OCI-LY7 (cell line): ENCODE measurements at regions not wholly inside any gene's neighbourhood (a gene's known extent, or its start where the extent isn't known, plus 50 kb on each side); places are given as distances from the start of the nearest gene placed in this dataset.

ENCODE experiments used
- BruUV-seq: library from RNA; stranded (reverse); fragments of 400-500 nt; replicated peaks from 2 replicates; lab custom pipeline; 2021; lab: Mats Ljungman, UMichigan
- CTCF ChIA-PET: fragments of 300-600 bp; sonication (Branson Sonifier 250); formaldehyde crosslinking; loops from one replicate; lab custom pipeline; 2022; ENCODE audit warnings: antibody characterized with exemption; ENCODE audit not compliant: unreplicated experiment; lab: Charles Lee
- POLR2A ChIA-PET: fragments of 300-600 bp; sonication (Branson Sonifier 250); formaldehyde crosslinking; loops from one replicate; lab custom pipeline; 2022; ENCODE audit warnings: antibody characterized with exemption; lab: Charles Lee
- DNase-seq: peaks from one replicate; pipeline ENCODE4 v3.0.0-alpha.2; 2015; ENCODE audit warnings: low spot score
- H2AFZ ChIP-seq: fragments of 200-600 bp; sonication (generic), shearing (Covaris generic); 2 replicates; pipeline ENCODE4 v1.6.1; 2014; ENCODE audit warnings: mild to moderate bottlenecking, antibody characterized with exemption, low read length, moderate library complexity
- H3K27ac ChIP-seq: fragments of 200-600 bp; sonication (generic); 2 replicates; pipeline ENCODE4 v1.5.1; 2014; ENCODE audit warnings: mixed run types, low read depth, mild to moderate bottlenecking, moderate library complexity, low read length, inconsistent platforms; ENCODE audit not compliant: poor library complexity, severe bottlenecking
- H3K36me3 ChIP-seq: fragments of 200-600 bp; sonication (generic); 2 replicates; pipeline ENCODE4 v1.6.1; 2014; ENCODE audit warnings: mild to moderate bottlenecking, antibody characterized with exemption, low read length, moderate library complexity, mixed read lengths; ENCODE audit not compliant: insufficient read depth
- H3K4me1 ChIP-seq: fragments of 200-600 bp; sonication (generic); 2 replicates; pipeline ENCODE4 v1.5.1; 2014; ENCODE audit warnings: mild to moderate bottlenecking, low read length; ENCODE audit not compliant: insufficient read depth, poor library complexity, severe bottlenecking
- H3K4me2 ChIP-seq: fragments of 200-600 bp; sonication (generic); 2 replicates; pipeline ENCODE4 v1.6.1; 2014; ENCODE audit warnings: mild to moderate bottlenecking, low read length
- H3K4me3 ChIP-seq: fragments of 200-600 bp; sonication (generic); 2 replicates; pipeline ENCODE4 v1.5.1; 2014; ENCODE audit warnings: mild to moderate bottlenecking, low read depth, low read length; ENCODE audit not compliant: poor library complexity, severe bottlenecking
- H3K79me2 ChIP-seq: fragments of 200-600 bp; sonication (generic); 2 replicates; pipeline ENCODE4 v1.6.1; 2016; ENCODE audit warnings: low read depth, mild to moderate bottlenecking, low read length, moderate library complexity, mixed read lengths; ENCODE audit not compliant: insufficient read depth
- H3K9me2 ChIP-seq: fragments of 200-600 bp; sonication (generic); 2 replicates; pipeline ENCODE4 v1.6.1; 2016; ENCODE audit warnings: mild to moderate bottlenecking, low read length, mixed read lengths; ENCODE audit not compliant: insufficient read depth
- H3K9me3 ChIP-seq: fragments of 200-600 bp; sonication (generic); 2 replicates; pipeline ENCODE4 v1.6.1; 2014; ENCODE audit warnings: mild to moderate bottlenecking, mixed run types, low read length, mixed read lengths
- H4K20me1 ChIP-seq: fragments of 200-600 bp; sonication (generic); 2 replicates; pipeline ENCODE4 v1.6.1; 2014; ENCODE audit warnings: mild to moderate bottlenecking, antibody characterized with exemption, low read length, moderate library complexity, mixed read lengths; ENCODE audit not compliant: insufficient read depth
- CTCF ChIP-seq: fragments of 200-600 bp; sonication (generic); conservative IDR thresholded peaks from 2 replicates; pipeline ENCODE4 v1.5.1; 2014; ENCODE audit warnings: mild to moderate bottlenecking, antibody characterized with exemption, low read length, moderate library complexity, mixed read lengths
- EZH2phosphoT487 ChIP-seq: fragments of 200-600 bp; sonication (generic); IDR thresholded peaks from 2 replicates; pipeline ENCODE4 v1.6.1; 2018; ENCODE audit warnings: low read depth, borderline replicate concordance, mild to moderate bottlenecking, mixed run types, antibody characterized with exemption, low read length, moderate library complexity, mixed read lengths
- intact Hi-C: fragments of 100-400 bp; cut with micrococcal nuclease; formaldehyde crosslinking; loops from one replicate; pipeline ENCODE4 v1.10.0; 2022; ENCODE audit not compliant: unreplicated experiment

GRCh38 chr10:4740471-4740870 lies 85.5 kb upstream of the AKR1E2 start:
- CTCF ChIA-PET: no interaction called here
- no peaks in the 10 kb centered on the region for H3K36me3 ChIP-seq
- no peaks in the 10 kb centered on the region for H4K20me1 ChIP-seq
- H3K79me2 ChIP-seq: no peaks in the 10 kb centered on the region
- DNase-seq: no peak
- no TSS peak for BruUV-seq
- H3K9me3 ChIP-seq: no peaks in the 10 kb centered on the region
- no peaks in the 10 kb centered on the region for H3K9me2 ChIP-seq
- TF ChIP-seq EZH2phosphoT487: no peak
- no peak for TF ChIP-seq CTCF
- H3K27ac ChIP-seq: no peak overlapping the region
- no peaks in the 10 kb centered on the region for H3K4me1 ChIP-seq
- H2AFZ ChIP-seq: no peak overlapping the region
- intact Hi-C loops: no loop called here
- H3K4me2 ChIP-seq: no peak overlapping the region
- POLR2A ChIA-PET: interaction anchor here (0.6 kb wide), 1 partner anchor 11 kb away, joined by 3 read pairs; no protein-coding TSS in a partner anchor
- no peak overlapping the region for H3K4me3 ChIP-seq

GRCh38 chr10:4736608-4737007 lies 89.4 kb upstream of the AKR1E2 start:
- Histone ChIP-seq H2AFZ (no peak overlapping the region), H3K4me1 (no peaks in the 10 kb centered on the region), H3K36me3 (no peaks in the 10 kb centered on the region), H3K4me2 (no peak overlapping the region), H3K27ac (no peak overlapping the region), H3K79me2 (no peaks in the 10 kb centered on the region), H3K9me2 (no peaks in the 10 kb centered on the region), H3K9me3 (no peaks in the 10 kb centered on the region), H3K4me3 (no peak overlapping the region), H4K20me1 (no peaks in the 10 kb centered on the region)
- ChIA-PET CTCF (no interaction called here), POLR2A (no interaction called here)
- no peak for DNase-seq
- no peak for TF ChIP-seq EZH2phosphoT487
- TF ChIP-seq CTCF: no peak
- intact Hi-C loops: no loop called here
- no TSS peak for BruUV-seq

GRCh38 chr10:4736183-4736582 lies 89.8 kb upstream of the AKR1E2 start:
- TF ChIP-seq CTCF (no peak), EZH2phosphoT487 (no peak)
- POLR2A ChIA-PET: no interaction called here
- no TSS peak for BruUV-seq

More at GRCh38 chr10:4736183-4736582, 89.8 kb upstream of the AKR1E2 start:
- DNase-seq: no peak
- CTCF ChIA-PET: no interaction called here
- no peaks in the 10 kb centered on the region for H3K36me3 ChIP-seq
- H3K9me3 ChIP-seq: no peaks in the 10 kb centered on the region
- H3K4me1 ChIP-seq: no peaks in the 10 kb centered on the region
- no peak overlapping the region for H3K4me2 ChIP-seq
- no peak overlapping the region for H2AFZ ChIP-seq
- no peaks in the 10 kb centered on the region for H3K9me2 ChIP-seq
- no peak overlapping the region for H3K4me3 ChIP-seq
- no peak overlapping the region for H3K27ac ChIP-seq
- no peaks in the 10 kb centered on the region for H4K20me1 ChIP-seq
- intact Hi-C loops: no loop called here
- no peaks in the 10 kb centered on the region for H3K79me2 ChIP-seq
